ENCODE measurements at regions not wholly inside any gene's neighbourhood (a gene's known extent, or its start where the extent isn't known, plus 50 kb on each side); places are given as distances from the start of the nearest gene placed in this dataset.

DNA sequence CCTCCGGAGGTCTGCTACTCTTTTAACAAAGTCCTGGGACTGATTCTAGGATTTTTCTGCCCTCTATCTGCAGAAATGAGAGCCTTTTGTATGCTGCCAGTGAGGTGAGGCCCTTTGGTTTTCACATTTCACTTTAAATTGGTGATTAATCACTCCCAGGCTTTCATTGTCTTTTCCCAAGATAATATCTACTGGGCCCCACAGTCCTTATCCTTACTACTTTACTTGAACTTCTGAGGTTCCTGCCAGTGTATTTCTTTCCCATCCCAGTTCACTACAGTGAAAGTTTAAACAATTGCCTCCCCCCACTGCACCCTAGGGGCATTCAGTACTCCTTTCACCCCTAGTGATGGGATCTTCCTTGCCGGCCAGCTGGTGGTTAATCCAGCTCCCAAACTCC lies 127.4 kb upstream of the INHBA start:
- TF ChIP-seq, protein P1, sequence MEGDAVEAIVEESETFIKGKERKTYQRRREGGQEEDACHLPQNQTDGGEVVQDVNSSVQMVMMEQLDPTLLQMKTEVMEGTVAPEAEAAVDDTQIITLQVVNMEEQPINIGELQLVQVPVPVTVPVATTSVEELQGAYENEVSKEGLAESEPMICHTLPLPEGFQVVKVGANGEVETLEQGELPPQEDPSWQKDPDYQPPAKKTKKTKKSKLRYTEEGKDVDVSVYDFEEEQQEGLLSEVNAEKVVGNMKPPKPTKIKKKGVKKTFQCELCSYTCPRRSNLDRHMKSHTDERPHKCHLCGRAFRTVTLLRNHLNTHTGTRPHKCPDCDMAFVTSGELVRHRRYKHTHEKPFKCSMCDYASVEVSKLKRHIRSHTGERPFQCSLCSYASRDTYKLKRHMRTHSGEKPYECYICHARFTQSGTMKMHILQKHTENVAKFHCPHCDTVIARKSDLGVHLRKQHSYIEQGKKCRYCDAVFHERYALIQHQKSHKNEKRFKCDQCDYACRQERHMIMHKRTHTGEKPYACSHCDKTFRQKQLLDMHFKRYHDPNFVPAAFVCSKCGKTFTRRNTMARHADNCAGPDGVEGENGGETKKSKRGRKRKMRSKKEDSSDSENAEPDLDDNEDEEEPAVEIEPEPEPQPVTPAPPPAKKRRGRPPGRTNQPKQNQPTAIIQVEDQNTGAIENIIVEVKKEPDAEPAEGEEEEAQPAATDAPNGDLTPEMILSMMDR (IDR thresholded peaks at IDR 0.05; ENCODE audit: low read depth, low read length) = no peak
- TF ChIP-seq EZH2phosphoT487 (IDR thresholded peaks at IDR 0.05; ENCODE audit: low read depth) = no peak
